Body of pancreas (tissue), 4 donors: ENCODE measurements at regions not wholly inside any gene's neighbourhood (a gene's known extent, or its start where the extent isn't known, plus 50 kb on each side); places are given as distances from the start of the nearest gene placed in this dataset.

ENCODE experiments used
- ATAC-seq: fragments of 150-250 bp; one replicate; pipeline ENCODE4 v1.9.1; 2016
- DNase-seq, 4 donors: peaks; one replicate each; pipeline ENCODE4 v3.0.0-alpha.2; 2019
- H3K27ac ChIP-seq, 4 donors: fragments of 200-600 bp; sonication (generic); 1 replicate in 3 of 4; 2 replicates in 1 of 4; pipeline versions ENCODE4 v1.5.1 to v1.6.1; 2016 to 2019; ENCODE audit warnings: mild to moderate bottlenecking in 1 of 4, mixed read lengths in 1 of 4, moderate library complexity in 1 of 4
- H3K27me3 ChIP-seq, 2 donors: fragments of 200-600 bp; sonication (generic); one replicate each; pipeline ENCODE4 v1.6.0; 2016; ENCODE audit warnings: mild to moderate bottlenecking in 1 of 2
- H3K36me3 ChIP-seq, 2 donors: fragments of 200-600 bp; sonication (generic); replicated peaks in 1 of 2; 2 replicates each; pipeline ENCODE4 v1.5.1; 2016; ENCODE audit warnings: low read depth in 2 of 2; ENCODE audit not compliant: insufficient read depth in 1 of 2
- H3K4me1 ChIP-seq: fragments of 200-600 bp; sonication (generic); one replicate; pipeline ENCODE4 v1.6.0; 2016
- H3K4me3 ChIP-seq, 2 donors: fragments of 200-600 bp; sonication (generic); 1 replicate in 1 of 2; 2 replicates in 1 of 2; pipeline ENCODE4 v1.5.1; 2016 to 2019
- H3K9me3 ChIP-seq, 3 donors: fragments of 200-600 bp; sonication (generic); 1 replicate in 2 of 3; 2 replicates in 1 of 3; pipeline ENCODE4 v1.5.1; 2016
- POLR2A ChIP-seq, 3 donors: fragments of 450-650 bp; IDR thresholded peaks; one replicate each; pipeline ENCODE4 v1.6.1; 2016; ENCODE audit warnings: antibody characterized with exemption in 3 of 3, mild to moderate bottlenecking in 2 of 3
- WGBS, 2 donors: methylation state at CpG; one replicate each; pipeline ENCODE4 v1.1.5; 2017; 5-methylcytosine and 5-hydroxymethylcytosine counted together
- intact Hi-C: fragments of 100-400 bp; cut with DNase I; formaldehyde crosslinking; loops from one replicate; pipeline ENCODE4 v1.15.1; 2023
- TF ChIP-seq, protein P1 (sequence below), 7 experiments: fragments of 450-650 bp in 4 of 7; fragments of 200-600 bp in 3 of 7; sonication (generic) in 3 of 7; IDR thresholded peaks; one replicate each; pipeline ENCODE4 v1.5.1; 2016 to 2019; ENCODE audit warnings: antibody characterized with exemption in 7 of 7

DNA sequence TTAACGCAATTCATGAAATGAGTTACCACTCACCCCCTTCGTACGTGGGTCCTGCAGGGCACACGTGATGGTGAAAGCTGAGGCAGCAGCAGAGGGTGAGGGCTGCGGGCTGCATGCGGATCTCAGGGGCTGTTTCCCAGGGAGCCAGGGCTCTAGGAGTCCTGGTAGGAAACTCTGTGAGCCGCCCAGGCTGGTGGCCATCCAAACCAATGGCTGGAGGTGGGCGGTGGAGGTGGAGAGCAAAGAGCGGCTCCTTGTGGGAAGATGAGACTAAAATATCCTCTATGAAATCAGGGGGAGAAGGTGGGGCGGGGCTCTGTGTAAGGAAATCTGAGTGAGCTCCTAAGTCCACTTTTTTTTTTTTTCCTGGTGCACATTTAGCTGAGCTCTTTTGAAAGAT, 120.1 kb upstream of the SLC1A4 start:
- TF ChIP-seq, protein P1, sequence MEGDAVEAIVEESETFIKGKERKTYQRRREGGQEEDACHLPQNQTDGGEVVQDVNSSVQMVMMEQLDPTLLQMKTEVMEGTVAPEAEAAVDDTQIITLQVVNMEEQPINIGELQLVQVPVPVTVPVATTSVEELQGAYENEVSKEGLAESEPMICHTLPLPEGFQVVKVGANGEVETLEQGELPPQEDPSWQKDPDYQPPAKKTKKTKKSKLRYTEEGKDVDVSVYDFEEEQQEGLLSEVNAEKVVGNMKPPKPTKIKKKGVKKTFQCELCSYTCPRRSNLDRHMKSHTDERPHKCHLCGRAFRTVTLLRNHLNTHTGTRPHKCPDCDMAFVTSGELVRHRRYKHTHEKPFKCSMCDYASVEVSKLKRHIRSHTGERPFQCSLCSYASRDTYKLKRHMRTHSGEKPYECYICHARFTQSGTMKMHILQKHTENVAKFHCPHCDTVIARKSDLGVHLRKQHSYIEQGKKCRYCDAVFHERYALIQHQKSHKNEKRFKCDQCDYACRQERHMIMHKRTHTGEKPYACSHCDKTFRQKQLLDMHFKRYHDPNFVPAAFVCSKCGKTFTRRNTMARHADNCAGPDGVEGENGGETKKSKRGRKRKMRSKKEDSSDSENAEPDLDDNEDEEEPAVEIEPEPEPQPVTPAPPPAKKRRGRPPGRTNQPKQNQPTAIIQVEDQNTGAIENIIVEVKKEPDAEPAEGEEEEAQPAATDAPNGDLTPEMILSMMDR (IDR thresholded peaks at IDR 0.05): no peak
- TF ChIP-seq POLR2A (IDR thresholded peaks at IDR 0.05): no peak
- ATAC-seq (no peak), DNase-seq (no peak)
- Histone ChIP-seq H3K27ac (no peak overlapping the region), H3K4me3 (no peak overlapping the region), H3K27me3 (no peaks in the 10 kb centered on the region), H3K4me1 (peaks cover 19% of the 10 kb centered on the region), H3K36me3 (no peaks in the 10 kb centered on the region), H3K9me3 (no peaks in the 10 kb centered on the region)
- intact Hi-C loops: loop anchor here (5.0 to 10.0 kb wide), 2 partner anchors 224 to 347 kb away; partner anchors contain the start of gene AFTPH
- 81 to 85% methylated on average over 10 of the region's 10 CpGs for WGBS, 2 donors

DNA sequence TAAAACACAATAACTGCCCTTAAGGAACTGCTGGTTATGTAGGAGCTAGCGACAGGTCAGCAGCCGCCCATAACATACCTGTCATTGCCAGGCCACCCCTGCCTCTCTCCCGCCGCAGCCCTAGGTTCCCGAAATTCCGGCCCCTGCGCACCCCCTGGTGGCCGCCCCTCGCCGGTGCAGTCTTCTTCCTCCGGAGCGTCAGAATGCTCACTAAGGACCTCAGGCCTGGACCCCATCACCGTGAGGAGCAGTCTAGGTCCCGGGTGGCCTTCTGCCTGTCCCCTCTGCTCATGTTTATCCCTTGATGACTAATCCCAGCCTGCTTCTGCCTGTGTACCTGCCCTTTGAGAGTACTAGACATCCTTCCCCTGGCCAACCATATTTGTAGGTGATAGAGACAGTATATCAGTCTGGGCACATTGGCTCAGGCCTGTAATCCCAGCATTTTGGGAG, 115.7 kb upstream of the SLC1A4 start:
- Histone ChIP-seq H3K27me3 (no peaks in the 10 kb centered on the region), H3K27ac (no peak overlapping the region), H3K4me1 (peaks cover 8% of the 10 kb centered on the region), H3K9me3 (no peaks in the 10 kb centered on the region), H3K36me3 (no peaks in the 10 kb centered on the region), H3K4me3 (no peak overlapping the region)
- ATAC-seq (peak; percentile 91), DNase-seq (peak; percentile 81 to 85 (median 82))
- TF ChIP-seq, protein P1 (IDR thresholded peaks at IDR 0.05): peak; percentile 88 to 93 (median 90)
- TF ChIP-seq POLR2A (IDR thresholded peaks at IDR 0.05): no peak
- intact Hi-C loops: no loop called here
- 1% methylated on average over 14 of the region's 14 CpGs for WGBS, 2 donors

DNA sequence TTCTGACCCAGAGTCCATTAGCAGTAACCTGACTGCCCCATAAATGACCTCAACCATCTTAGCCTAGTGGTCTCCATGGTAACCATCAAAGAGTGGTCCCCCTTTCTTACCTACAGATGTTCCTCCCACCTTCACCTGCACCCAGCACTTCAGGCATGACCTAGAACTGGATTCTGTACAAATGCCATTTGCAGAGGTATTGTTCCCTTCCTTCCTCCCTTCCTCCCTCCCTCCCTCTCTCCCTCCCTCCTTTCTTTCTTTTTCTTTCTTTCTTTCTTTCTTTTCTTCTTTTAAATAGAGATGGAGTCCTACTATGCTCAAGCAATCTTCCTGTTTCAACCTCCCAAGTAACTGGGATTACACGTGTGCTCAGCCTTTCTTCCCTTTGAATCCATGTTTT, 114.6 kb upstream of the SLC1A4 start:
- Histone ChIP-seq H3K4me1 (peaks cover 8% of the 10 kb centered on the region), H3K36me3 (no peaks in the 10 kb centered on the region), H3K27me3 (no peaks in the 10 kb centered on the region), H3K9me3 (no peaks in the 10 kb centered on the region), H3K4me3 (no peak overlapping the region), H3K27ac (no peak overlapping the region)
- DNase-seq (no peak), ATAC-seq (no peak)
- intact Hi-C loops: no loop called here
- TF ChIP-seq POLR2A (IDR thresholded peaks at IDR 0.05): no peak
- TF ChIP-seq, protein P1 (IDR thresholded peaks at IDR 0.05): no peak
- 63 to 82% methylated on average over 1 of the region's 1 CpG for WGBS, 2 donors

DNA sequence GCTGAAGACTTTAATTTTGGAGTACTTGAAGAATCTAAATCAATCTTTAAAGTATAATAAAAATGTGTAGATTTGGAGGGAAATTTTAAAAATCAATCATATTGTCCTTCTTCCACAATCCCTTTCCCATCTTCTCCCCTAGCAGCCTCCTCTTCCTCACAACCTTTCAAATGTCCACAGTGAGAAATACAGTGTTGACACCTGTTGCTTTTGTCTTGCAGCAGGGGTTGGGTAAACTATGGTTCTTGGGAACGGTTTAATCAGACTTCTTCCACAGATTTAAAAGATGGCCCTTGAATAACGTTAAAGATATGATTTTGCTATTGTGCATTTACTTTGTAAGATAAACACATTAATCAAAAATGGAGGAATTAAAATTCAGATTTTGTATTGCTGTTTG, 113.8 kb upstream of the SLC1A4 start:
- intact Hi-C loops: no loop called here
- H3K27ac ChIP-seq: no peak overlapping the region
- DNase-seq: no peak

More for the DNA sequence above, 113.8 kb upstream of the SLC1A4 start:
- Histone ChIP-seq H3K4me3 (no peak overlapping the region), H3K9me3 (no peaks in the 10 kb centered on the region), H3K36me3 (no peaks in the 10 kb centered on the region), H3K27me3 (no peaks in the 10 kb centered on the region), H3K4me1 (peaks cover 8% of the 10 kb centered on the region)
- WGBS, 2 donors: 31 to 45% methylated on average over 2 of the region's 2 CpGs
- ATAC-seq: no peak
- TF ChIP-seq, protein P1 (IDR thresholded peaks at IDR 0.05): no peak
- TF ChIP-seq POLR2A (IDR thresholded peaks at IDR 0.05): no peak
